Uterus (tissue), 2 donors: ENCODE measurements at regions not wholly inside any gene's neighbourhood (a gene's known extent, or its start where the extent isn't known, plus 50 kb on each side); places are given as distances from the start of the nearest gene placed in this dataset.

Experiments used
- POLR2A ChIP-seq, 2 donors: fragments of 450-650 bp; IDR thresholded peaks; one replicate each; pipeline ENCODE4 v1.6.1; 2016; ENCODE audit warnings: antibody characterized with exemption in 2 of 2, mild to moderate bottlenecking in 1 of 2, moderate library complexity in 1 of 2
- TF ChIP-seq, protein P1 (sequence below), 4 experiments: fragments of 200-600 bp in 2 of 4; fragments of 450-650 bp in 2 of 4; sonication (generic) in 2 of 4; IDR thresholded peaks; one replicate each; pipeline ENCODE4 v1.5.1; 2016 to 2019; ENCODE audit warnings: antibody characterized with exemption in 4 of 4, mild to moderate bottlenecking in 2 of 4, moderate library complexity in 1 of 4

DNA sequence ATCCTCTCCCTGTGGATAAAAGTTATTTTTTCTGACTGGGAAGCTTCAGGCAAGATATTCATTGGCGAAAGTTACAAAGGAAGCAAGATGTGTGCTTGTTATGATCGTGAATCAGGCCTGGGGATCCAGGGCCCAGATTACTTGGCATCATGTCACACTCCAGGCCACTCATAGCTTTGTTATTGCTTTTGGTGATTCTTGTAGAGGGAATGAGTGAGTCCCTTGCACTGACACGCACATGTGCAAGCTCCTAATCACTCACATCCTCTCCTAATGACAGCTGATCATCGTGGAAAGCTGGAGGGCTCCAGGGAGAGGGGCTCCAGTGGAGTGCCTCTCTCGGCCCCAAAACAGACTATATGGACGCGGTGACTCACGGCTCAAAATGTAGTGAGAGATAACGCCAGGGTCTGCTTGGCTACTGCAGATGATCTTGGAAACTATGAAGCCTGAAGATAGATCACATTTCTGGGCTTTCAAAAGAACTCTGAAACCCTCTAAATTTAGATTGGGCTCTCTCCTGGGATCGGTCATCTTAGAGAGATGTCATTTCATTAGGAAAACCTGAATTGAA lies 481.1 kb upstream of the USP24 start:
- TF ChIP-seq, protein P1, sequence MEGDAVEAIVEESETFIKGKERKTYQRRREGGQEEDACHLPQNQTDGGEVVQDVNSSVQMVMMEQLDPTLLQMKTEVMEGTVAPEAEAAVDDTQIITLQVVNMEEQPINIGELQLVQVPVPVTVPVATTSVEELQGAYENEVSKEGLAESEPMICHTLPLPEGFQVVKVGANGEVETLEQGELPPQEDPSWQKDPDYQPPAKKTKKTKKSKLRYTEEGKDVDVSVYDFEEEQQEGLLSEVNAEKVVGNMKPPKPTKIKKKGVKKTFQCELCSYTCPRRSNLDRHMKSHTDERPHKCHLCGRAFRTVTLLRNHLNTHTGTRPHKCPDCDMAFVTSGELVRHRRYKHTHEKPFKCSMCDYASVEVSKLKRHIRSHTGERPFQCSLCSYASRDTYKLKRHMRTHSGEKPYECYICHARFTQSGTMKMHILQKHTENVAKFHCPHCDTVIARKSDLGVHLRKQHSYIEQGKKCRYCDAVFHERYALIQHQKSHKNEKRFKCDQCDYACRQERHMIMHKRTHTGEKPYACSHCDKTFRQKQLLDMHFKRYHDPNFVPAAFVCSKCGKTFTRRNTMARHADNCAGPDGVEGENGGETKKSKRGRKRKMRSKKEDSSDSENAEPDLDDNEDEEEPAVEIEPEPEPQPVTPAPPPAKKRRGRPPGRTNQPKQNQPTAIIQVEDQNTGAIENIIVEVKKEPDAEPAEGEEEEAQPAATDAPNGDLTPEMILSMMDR (IDR thresholded peaks at IDR 0.05): no peak
- TF ChIP-seq POLR2A (IDR thresholded peaks at IDR 0.05): no peak
